ENCODE measurements at regions not wholly inside any gene's neighbourhood (a gene's known extent, or its start where the extent isn't known, plus 50 kb on each side); places are given as distances from the start of the nearest gene placed in this dataset.

DNA sequence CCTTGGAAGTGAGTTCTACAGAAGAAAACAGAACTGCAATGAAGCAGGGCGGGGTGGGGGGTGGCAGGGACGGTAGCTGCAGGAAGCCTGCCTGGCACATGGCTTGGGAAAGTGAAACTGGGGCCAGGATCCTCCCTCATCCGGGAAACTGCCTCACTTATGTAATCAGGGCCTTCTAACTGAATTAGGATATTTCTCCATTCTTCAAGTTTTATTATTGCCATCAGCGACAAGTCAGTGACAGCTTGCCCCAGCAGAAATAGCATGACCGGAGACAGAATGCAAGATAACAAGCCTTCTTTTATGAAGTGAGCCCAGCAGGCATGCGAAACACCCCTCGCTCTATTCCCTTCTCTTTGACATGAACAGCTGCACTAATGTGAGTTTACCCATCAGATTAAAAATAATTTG, 77.5 kb upstream of the CACUL1 start:
- TF ChIP-seq, protein P1, sequence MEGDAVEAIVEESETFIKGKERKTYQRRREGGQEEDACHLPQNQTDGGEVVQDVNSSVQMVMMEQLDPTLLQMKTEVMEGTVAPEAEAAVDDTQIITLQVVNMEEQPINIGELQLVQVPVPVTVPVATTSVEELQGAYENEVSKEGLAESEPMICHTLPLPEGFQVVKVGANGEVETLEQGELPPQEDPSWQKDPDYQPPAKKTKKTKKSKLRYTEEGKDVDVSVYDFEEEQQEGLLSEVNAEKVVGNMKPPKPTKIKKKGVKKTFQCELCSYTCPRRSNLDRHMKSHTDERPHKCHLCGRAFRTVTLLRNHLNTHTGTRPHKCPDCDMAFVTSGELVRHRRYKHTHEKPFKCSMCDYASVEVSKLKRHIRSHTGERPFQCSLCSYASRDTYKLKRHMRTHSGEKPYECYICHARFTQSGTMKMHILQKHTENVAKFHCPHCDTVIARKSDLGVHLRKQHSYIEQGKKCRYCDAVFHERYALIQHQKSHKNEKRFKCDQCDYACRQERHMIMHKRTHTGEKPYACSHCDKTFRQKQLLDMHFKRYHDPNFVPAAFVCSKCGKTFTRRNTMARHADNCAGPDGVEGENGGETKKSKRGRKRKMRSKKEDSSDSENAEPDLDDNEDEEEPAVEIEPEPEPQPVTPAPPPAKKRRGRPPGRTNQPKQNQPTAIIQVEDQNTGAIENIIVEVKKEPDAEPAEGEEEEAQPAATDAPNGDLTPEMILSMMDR (IDR thresholded peaks at IDR 0.05) = no peak
- no peak for TF ChIP-seq EP300 (IDR thresholded peaks at IDR 0.05)
